ENCODE measurements at regions not wholly inside any gene's neighbourhood (a gene's known extent, or its start where the extent isn't known, plus 50 kb on each side); places are given as distances from the start of the nearest gene placed in this dataset.

- TF ChIP-seq BMI1 (IDR thresholded peaks at IDR 0.05; ENCODE audit: low read length) = no peak
- no peak for TF ChIP-seq E2F8 (IDR thresholded peaks at IDR 0.05; ENCODE audit: low read depth, partially characterized antibody)
- TF ChIP-seq, protein P1, sequence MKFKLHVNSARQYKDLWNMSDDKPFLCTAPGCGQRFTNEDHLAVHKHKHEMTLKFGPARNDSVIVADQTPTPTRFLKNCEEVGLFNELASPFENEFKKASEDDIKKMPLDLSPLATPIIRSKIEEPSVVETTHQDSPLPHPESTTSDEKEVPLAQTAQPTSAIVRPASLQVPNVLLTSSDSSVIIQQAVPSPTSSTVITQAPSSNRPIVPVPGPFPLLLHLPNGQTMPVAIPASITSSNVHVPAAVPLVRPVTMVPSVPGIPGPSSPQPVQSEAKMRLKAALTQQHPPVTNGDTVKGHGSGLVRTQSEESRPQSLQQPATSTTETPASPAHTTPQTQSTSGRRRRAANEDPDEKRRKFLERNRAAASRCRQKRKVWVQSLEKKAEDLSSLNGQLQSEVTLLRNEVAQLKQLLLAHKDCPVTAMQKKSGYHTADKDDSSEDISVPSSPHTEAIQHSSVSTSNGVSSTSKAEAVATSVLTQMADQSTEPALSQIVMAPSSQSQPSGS (CRISPR knock-in tag; IDR thresholded peaks at IDR 0.05) = no peak
- no peak for TF ChIP-seq RBM17 (IDR thresholded peaks at IDR 0.05; ENCODE audit: borderline replicate concordance, low read depth, low read length)
- TF ChIP-seq PTTG1 (tag; IDR thresholded peaks at IDR 0.05; ENCODE audit: low read depth) = no peak
- no peak for TF ChIP-seq ERF (CRISPR knock-in tag; IDR thresholded peaks at IDR 0.05)
- no peak for TF ChIP-seq SRSF7 (optimal IDR thresholded peaks at IDR 0.05; ENCODE audit: low read depth, low read length)
- TF ChIP-seq ZNF24 (IDR thresholded peaks at IDR 0.05) = no peak
- no peak for TF ChIP-seq MAX (CRISPR knock-in tag; IDR thresholded peaks at IDR 0.05)
- no peak for TF ChIP-seq POLR2A (conservative IDR thresholded peaks at IDR 0.05)
- TF ChIP-seq ELF1 (tag; IDR thresholded peaks at IDR 0.05) = no peak
- no peak for TF ChIP-seq DLX4 (CRISPR knock-in tag; IDR thresholded peaks at IDR 0.05)
Observed at GRCh38 chr3:41112466-41112865, 86.8 kb upstream of the CTNNB1 start.
